ENCODE measurements at regions not wholly inside any gene's neighbourhood (a gene's known extent, or its start where the extent isn't known, plus 50 kb on each side); places are given as distances from the start of the nearest gene placed in this dataset.

DNA sequence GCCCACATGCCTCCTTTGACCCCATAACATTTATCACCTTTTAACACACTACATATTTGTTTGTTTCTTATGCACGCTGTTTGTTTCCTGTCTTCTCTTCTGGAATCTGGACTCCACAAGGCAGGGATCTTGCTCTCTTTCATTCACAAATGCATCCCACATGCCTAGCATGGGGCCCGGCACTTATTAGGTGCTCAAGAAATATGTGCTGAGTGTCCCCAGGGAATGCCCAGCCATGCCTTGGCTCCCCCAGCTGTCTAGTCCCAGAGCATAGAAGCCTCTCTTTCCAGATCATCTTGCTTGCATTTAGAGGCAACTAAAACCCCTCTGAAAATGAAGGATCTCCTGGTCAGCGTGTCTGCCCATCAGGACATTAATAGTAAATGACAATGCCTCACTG is 283.7 kb downstream of the CBLN1 start:
- no peaks in the 10 kb centered on the region for H3K9me3 ChIP-seq (ENCODE audit: control insufficient read depth in 2 of 2, low read length in 2 of 2)

DNA sequence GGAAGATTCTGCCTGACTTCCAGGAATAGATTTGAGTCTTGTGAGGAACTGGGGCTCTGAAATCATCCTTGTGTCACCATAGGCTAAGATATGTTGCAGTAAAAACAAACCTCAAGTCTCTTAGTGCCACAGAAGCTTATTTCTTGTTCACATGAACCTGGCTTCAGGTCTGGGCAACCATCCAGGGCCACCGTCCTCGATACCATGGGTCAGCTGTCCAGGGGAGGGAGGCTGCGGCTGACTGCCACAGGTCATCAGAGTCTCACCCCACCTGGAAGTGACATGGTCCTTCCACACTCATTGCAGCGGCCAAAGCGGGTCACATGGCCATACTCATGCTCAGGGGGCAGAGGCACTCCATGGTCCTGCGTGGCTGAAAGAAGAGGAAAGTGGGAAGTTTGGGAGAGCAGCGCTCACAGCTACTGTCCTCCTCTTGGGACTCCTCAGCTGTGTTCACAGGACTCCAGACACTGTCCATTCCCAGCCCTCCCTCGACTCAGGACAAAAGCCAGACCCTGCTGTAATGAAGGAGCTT is 284.5 kb downstream of the CBLN1 start:
- Histone ChIP-seq H3K9me3 (ENCODE audit: control insufficient read depth in 2 of 2, low read length in 2 of 2) (no peaks in the 10 kb centered on the region), H3K4me3 (ENCODE audit: low read length in 2 of 2) (no peak overlapping the region), H3K27ac (ENCODE audit: low read depth in 2 of 2, low read length in 2 of 2) (no peak overlapping the region), H3K4me1 (ENCODE audit: control insufficient read depth in 2 of 2, insufficient read depth in 2 of 2, low read length in 2 of 2) (no peaks in the 10 kb centered on the region), H3K27me3 (ENCODE audit: control insufficient read depth in 2 of 2, insufficient read depth in 2 of 2, low read length in 2 of 2) (no peaks in the 10 kb centered on the region), H3K9ac (ENCODE audit: low read depth in 1 of 2, low read length in 2 of 2) (no peak overlapping the region), H3K36me3 (ENCODE audit: control insufficient read depth in 2 of 2, insufficient read depth in 2 of 2, low read length in 2 of 2) (no peaks in the 10 kb centered on the region)

More for the DNA sequence above, 283.7 kb downstream of the CBLN1 start:
- Histone ChIP-seq H3K4me1 (ENCODE audit: control insufficient read depth in 2 of 2, insufficient read depth in 2 of 2, low read length in 2 of 2) (no peaks in the 10 kb centered on the region), H3K27ac (ENCODE audit: low read depth in 2 of 2, low read length in 2 of 2) (no peak overlapping the region), H3K27me3 (ENCODE audit: control insufficient read depth in 2 of 2, insufficient read depth in 2 of 2, low read length in 2 of 2) (no peaks in the 10 kb centered on the region), H3K4me3 (ENCODE audit: low read length in 2 of 2) (no peak overlapping the region), H3K36me3 (ENCODE audit: control insufficient read depth in 2 of 2, insufficient read depth in 2 of 2, low read length in 2 of 2) (no peaks in the 10 kb centered on the region), H3K9ac (ENCODE audit: low read depth in 1 of 2, low read length in 2 of 2) (no peak overlapping the region)

DNA sequence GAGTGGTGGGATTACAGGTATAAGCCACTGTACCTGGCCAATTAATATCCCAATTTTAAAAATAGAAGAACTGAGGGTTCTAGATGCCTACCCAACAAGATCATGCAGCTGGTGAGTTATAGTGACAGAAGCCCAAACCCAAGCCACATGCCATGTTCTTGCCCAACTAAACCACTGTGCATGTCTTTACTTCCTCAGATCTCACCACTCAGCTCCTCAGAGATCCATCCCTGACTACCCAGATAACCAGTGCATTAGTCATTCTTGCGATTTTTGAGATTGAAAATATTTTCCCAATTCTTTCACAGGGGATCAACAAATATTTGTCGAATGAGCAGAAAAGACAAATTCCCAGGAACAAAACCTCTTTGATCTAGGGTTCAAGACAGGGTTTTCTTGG is 303.1 kb downstream of the CBLN1 start:
- Histone ChIP-seq H3K4me3 (ENCODE audit: low read length in 2 of 2) (no peak overlapping the region), H3K9me3 (ENCODE audit: control insufficient read depth in 2 of 2, low read length in 2 of 2) (no peaks in the 10 kb centered on the region), H3K27me3 (ENCODE audit: control insufficient read depth in 2 of 2, insufficient read depth in 2 of 2, low read length in 2 of 2) (no peaks in the 10 kb centered on the region), H3K9ac (ENCODE audit: low read depth in 1 of 2, low read length in 2 of 2) (no peak overlapping the region), H3K36me3 (ENCODE audit: control insufficient read depth in 2 of 2, insufficient read depth in 2 of 2, low read length in 2 of 2) (no peaks in the 10 kb centered on the region), H3K4me1 (ENCODE audit: control insufficient read depth in 2 of 2, insufficient read depth in 2 of 2, low read length in 2 of 2) (no peaks in the 10 kb centered on the region), H3K27ac (ENCODE audit: low read depth in 2 of 2, low read length in 2 of 2) (no peak overlapping the region)

DNA sequence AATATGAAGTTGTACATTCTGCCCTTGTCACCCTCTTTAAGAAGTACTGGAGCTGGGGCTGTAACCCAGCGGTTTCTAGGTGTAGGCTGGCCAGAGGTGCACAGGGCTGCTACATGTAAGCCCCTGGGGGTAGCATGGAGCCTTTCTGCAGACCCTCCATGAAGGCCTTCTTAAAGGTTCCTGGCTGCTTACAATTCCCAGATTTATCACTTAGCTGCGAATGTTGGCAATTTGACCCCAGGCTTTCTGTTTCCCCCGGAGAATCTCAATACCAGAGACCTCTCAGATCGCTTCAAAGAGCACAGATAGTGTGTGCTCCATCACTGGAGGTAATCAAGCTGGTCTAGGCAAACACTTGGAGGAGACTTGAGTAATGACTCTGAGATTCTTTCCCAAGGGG is 309.4 kb downstream of the CBLN1 start:
- Histone ChIP-seq H3K9me3 (ENCODE audit: control insufficient read depth in 2 of 2, low read length in 2 of 2) (no peaks in the 10 kb centered on the region), H3K27me3 (ENCODE audit: control insufficient read depth in 2 of 2, insufficient read depth in 2 of 2, low read length in 2 of 2) (no peaks in the 10 kb centered on the region), H3K4me3 (ENCODE audit: low read length in 2 of 2) (no peak overlapping the region), H3K9ac (ENCODE audit: low read depth in 1 of 2, low read length in 2 of 2) (no peak overlapping the region), H3K36me3 (ENCODE audit: control insufficient read depth in 2 of 2, insufficient read depth in 2 of 2, low read length in 2 of 2) (no peaks in the 10 kb centered on the region), H3K4me1 (ENCODE audit: control insufficient read depth in 2 of 2, insufficient read depth in 2 of 2, low read length in 2 of 2) (no peaks in the 10 kb centered on the region), H3K27ac (ENCODE audit: low read depth in 2 of 2, low read length in 2 of 2) (no peak overlapping the region)

DNA sequence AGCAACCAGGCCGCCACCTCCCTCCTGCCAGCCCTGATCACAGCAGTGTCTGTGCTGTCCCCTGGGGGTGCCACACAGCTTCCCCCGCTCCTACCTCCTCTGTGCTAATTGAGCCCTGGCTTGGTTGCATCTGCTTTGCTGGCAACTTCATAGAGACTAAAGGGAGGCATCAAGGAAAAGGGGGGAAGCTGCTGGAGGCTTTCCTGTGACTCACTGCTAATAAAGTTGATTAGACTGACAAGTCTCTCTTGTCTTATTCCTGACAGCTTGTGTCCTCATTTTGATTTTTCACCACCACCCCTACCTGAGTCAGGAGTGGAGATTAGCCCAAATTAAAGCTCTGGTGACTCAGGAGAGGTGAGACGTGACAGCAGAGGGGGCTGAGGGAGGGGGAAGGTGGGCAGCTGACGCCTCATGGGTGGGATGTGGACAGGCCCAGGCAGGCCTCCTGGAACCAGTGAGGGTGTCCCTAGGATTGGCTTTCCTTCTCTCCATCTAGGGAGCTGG is 310.0 kb downstream of the CBLN1 start:
- Histone ChIP-seq H3K9ac (ENCODE audit: low read depth in 1 of 2, low read length in 2 of 2) (no peak overlapping the region), H3K4me3 (ENCODE audit: low read length in 2 of 2) (no peak overlapping the region), H3K27ac (ENCODE audit: low read depth in 2 of 2, low read length in 2 of 2) (no peak overlapping the region), H3K36me3 (ENCODE audit: control insufficient read depth in 2 of 2, insufficient read depth in 2 of 2, low read length in 2 of 2) (no peaks in the 10 kb centered on the region), H3K4me1 (ENCODE audit: control insufficient read depth in 2 of 2, insufficient read depth in 2 of 2, low read length in 2 of 2) (no peaks in the 10 kb centered on the region), H3K27me3 (ENCODE audit: control insufficient read depth in 2 of 2, insufficient read depth in 2 of 2, low read length in 2 of 2) (no peaks in the 10 kb centered on the region), H3K9me3 (ENCODE audit: control insufficient read depth in 2 of 2, low read length in 2 of 2) (no peaks in the 10 kb centered on the region)

DNA sequence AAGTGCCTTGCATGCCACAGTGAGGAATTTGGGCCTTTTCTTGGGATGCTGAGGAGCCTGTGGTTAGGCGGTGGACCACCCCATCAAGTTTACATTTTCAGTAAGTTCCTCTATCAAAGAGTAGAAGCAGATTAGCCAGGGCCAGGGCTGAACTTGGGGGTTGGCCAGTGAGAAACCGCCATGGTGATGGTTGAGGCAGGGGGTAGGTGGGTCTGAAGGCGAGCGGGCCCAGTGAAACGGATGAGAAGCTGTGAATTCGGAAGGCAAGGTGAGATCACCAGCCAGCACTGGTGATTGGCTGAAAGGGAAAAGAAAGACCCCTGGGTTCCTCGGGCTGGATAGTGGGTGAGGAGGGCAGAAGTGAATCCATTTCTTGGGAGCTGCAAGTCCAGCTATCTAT is 311.4 kb downstream of the CBLN1 start:
- H3K36me3 ChIP-seq (ENCODE audit: control insufficient read depth in 2 of 2, insufficient read depth in 2 of 2, low read length in 2 of 2) = no peaks in the 10 kb centered on the region
- no peak overlapping the region for H3K4me3 ChIP-seq (ENCODE audit: low read length in 2 of 2)
- H3K9ac ChIP-seq (ENCODE audit: low read depth in 1 of 2, low read length in 2 of 2) = no peak overlapping the region
- H3K27ac ChIP-seq (ENCODE audit: low read depth in 2 of 2, low read length in 2 of 2) = no peak overlapping the region
- H3K9me3 ChIP-seq (ENCODE audit: control insufficient read depth in 2 of 2, low read length in 2 of 2) = no peaks in the 10 kb centered on the region
- no peaks in the 10 kb centered on the region for H3K4me1 ChIP-seq (ENCODE audit: control insufficient read depth in 2 of 2, insufficient read depth in 2 of 2, low read length in 2 of 2)
- H3K27me3 ChIP-seq (ENCODE audit: control insufficient read depth in 2 of 2, insufficient read depth in 2 of 2, low read length in 2 of 2) = no peaks in the 10 kb centered on the region

DNA sequence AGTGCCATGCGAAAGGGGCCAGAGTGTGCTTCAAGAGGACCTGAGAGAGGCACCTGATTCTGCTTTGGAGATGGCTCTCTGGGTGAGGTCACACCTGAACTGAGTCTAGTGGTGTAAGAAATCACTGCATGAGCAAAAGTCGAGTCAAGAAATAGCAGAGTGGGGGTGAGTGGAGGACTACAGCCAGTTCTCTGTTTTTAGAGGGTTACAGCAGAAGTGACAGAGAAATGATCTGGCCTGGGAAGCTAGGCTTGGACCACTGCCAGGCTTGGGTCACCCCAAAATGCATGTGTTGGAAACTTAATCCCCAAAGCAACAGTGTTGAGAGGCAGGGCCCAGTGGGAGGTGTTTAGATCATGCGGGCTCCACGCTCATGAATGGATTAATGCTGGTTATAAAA is 312.0 kb downstream of the CBLN1 start:
- Histone ChIP-seq H3K4me1 (ENCODE audit: control insufficient read depth in 2 of 2, insufficient read depth in 2 of 2, low read length in 2 of 2) (no peaks in the 10 kb centered on the region), H3K36me3 (ENCODE audit: control insufficient read depth in 2 of 2, insufficient read depth in 2 of 2, low read length in 2 of 2) (no peaks in the 10 kb centered on the region), H3K4me3 (ENCODE audit: low read length in 2 of 2) (no peak overlapping the region), H3K27me3 (ENCODE audit: control insufficient read depth in 2 of 2, insufficient read depth in 2 of 2, low read length in 2 of 2) (no peaks in the 10 kb centered on the region), H3K9ac (ENCODE audit: low read depth in 1 of 2, low read length in 2 of 2) (no peak overlapping the region), H3K9me3 (ENCODE audit: control insufficient read depth in 2 of 2, low read length in 2 of 2) (no peaks in the 10 kb centered on the region), H3K27ac (ENCODE audit: low read depth in 2 of 2, low read length in 2 of 2) (no peak overlapping the region)

DNA sequence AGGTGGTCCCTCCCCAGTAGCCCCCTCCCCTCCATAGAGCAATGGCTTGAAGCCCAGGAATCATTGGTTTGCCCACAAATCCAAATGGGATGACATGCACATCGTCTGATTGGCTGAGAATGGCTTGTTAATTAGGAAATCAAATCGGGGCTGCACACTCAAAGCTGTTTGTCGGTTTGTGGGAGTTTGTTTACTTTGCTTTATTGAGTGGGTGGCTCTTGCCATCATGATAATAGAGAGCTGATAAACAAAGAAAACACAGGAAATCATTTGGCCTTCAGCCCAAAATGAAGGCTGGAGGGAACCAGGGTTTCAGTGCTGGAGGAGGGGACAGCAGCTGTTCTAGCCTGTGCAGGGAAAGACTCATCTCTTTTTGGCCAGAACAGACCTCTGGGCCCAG is 316.3 kb downstream of the CBLN1 start:
- no peak overlapping the region for H3K9ac ChIP-seq (ENCODE audit: low read depth in 1 of 2, low read length in 2 of 2)
- H3K27ac ChIP-seq (ENCODE audit: low read depth in 2 of 2, low read length in 2 of 2) = no peak overlapping the region
- H3K9me3 ChIP-seq (ENCODE audit: control insufficient read depth in 2 of 2, low read length in 2 of 2) = no peaks in the 10 kb centered on the region

DNA sequence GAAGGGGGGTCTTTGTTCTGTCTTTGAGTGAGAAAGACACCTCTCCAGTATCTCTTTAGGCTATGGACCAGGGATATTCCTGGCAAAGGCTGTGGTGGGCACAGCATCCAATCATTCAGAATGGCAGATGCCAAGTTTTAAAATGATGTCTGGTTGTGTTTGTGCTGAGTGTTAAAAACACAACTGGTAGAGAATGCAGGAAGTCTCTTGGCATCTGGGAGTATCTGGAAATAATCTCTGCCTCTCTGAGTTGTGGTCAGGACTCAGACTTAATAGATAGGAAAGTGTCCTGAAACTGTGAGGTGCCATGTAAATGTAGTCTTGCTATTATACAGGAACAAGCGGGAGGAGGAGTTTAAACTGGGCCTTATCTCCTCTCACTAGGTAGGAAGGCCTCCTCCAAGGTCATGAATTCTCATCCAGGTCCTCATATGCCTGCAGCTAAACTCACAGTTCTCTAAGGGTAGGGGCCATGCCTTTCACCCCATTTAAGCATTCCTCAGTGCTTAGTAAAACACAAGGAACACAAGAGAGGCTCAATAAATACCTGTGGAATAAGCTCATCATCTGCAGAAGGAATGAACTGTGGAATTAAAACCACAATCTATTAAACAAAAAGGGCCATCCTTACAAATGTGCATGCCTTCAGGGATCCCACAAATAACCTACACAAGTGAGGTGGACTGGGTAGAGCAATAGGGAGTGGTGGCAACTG is 317.6 kb downstream of the CBLN1 start:
- Histone ChIP-seq H3K27me3 (ENCODE audit: control insufficient read depth in 2 of 2, insufficient read depth in 2 of 2, low read length in 2 of 2) (no peaks in the 10 kb centered on the region), H3K36me3 (ENCODE audit: control insufficient read depth in 2 of 2, insufficient read depth in 2 of 2, low read length in 2 of 2) (no peaks in the 10 kb centered on the region), H3K4me1 (ENCODE audit: control insufficient read depth in 2 of 2, insufficient read depth in 2 of 2, low read length in 2 of 2) (no peaks in the 10 kb centered on the region), H3K9ac (ENCODE audit: low read depth in 1 of 2, low read length in 2 of 2) (no peak overlapping the region), H3K4me3 (ENCODE audit: low read length in 2 of 2) (no peak overlapping the region), H3K27ac (ENCODE audit: low read depth in 2 of 2, low read length in 2 of 2) (no peak overlapping the region), H3K9me3 (ENCODE audit: control insufficient read depth in 2 of 2, low read length in 2 of 2) (no peaks in the 10 kb centered on the region)

More for the DNA sequence above, 316.3 kb downstream of the CBLN1 start:
- no peaks in the 10 kb centered on the region for H3K4me1 ChIP-seq (ENCODE audit: control insufficient read depth in 2 of 2, insufficient read depth in 2 of 2, low read length in 2 of 2)
- no peak overlapping the region for H3K4me3 ChIP-seq (ENCODE audit: low read length in 2 of 2)
- no peaks in the 10 kb centered on the region for H3K36me3 ChIP-seq (ENCODE audit: control insufficient read depth in 2 of 2, insufficient read depth in 2 of 2, low read length in 2 of 2)
- no peaks in the 10 kb centered on the region for H3K27me3 ChIP-seq (ENCODE audit: control insufficient read depth in 2 of 2, insufficient read depth in 2 of 2, low read length in 2 of 2)

DNA sequence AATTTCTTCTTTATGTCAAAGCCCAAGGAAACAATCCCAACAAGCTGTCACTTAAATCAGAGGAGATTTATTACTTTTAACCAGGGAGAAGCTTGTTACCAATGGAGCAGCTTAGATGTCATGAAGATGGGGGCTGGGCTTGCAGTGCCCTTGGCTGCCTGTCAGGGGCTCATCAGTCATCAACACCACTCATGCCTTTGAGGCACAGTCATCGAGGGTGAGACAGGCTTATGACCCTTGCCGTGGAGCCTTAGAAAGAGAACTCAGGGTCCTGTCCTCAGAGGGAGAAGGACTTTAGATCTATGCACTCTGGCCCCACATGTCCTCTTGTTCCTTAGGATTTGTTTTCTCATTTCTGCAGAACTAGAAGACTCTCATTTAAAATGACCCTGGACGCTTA is 318.3 kb downstream of the CBLN1 start:
- Histone ChIP-seq H3K4me3 (ENCODE audit: low read length in 2 of 2) (no peak overlapping the region), H3K9ac (ENCODE audit: low read depth in 1 of 2, low read length in 2 of 2) (no peak overlapping the region), H3K27me3 (ENCODE audit: control insufficient read depth in 2 of 2, insufficient read depth in 2 of 2, low read length in 2 of 2) (no peaks in the 10 kb centered on the region), H3K4me1 (ENCODE audit: control insufficient read depth in 2 of 2, insufficient read depth in 2 of 2, low read length in 2 of 2) (no peaks in the 10 kb centered on the region), H3K36me3 (ENCODE audit: control insufficient read depth in 2 of 2, insufficient read depth in 2 of 2, low read length in 2 of 2) (no peaks in the 10 kb centered on the region), H3K27ac (ENCODE audit: low read depth in 2 of 2, low read length in 2 of 2) (no peak overlapping the region), H3K9me3 (ENCODE audit: control insufficient read depth in 2 of 2, low read length in 2 of 2) (no peaks in the 10 kb centered on the region)
